ENCODE measurements at regions not wholly inside any gene's neighbourhood (a gene's known extent, or its start where the extent isn't known, plus 50 kb on each side); places are given as distances from the start of the nearest gene placed in this dataset.

DNA sequence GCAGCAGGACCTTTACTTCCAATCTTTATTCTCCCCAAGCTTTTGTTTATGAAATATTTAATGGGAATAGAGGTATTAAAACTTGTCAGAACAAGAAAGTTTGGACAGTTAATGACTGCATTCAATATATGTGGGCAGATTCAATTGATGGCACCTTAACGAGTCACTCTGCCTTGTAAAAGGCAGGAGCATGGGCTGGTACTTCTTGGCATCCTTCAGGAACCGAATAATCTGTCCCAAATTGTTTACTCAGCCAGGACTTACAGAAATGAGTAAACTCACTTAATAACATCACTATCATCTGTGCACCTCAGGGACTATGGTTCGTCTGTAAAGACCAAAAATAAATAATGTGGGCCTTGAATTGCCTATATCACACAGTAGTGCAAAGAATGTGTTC, 1280.3 kb upstream of the TMEFF2 start (continued):
- TF ChIP-seq, protein P1, sequence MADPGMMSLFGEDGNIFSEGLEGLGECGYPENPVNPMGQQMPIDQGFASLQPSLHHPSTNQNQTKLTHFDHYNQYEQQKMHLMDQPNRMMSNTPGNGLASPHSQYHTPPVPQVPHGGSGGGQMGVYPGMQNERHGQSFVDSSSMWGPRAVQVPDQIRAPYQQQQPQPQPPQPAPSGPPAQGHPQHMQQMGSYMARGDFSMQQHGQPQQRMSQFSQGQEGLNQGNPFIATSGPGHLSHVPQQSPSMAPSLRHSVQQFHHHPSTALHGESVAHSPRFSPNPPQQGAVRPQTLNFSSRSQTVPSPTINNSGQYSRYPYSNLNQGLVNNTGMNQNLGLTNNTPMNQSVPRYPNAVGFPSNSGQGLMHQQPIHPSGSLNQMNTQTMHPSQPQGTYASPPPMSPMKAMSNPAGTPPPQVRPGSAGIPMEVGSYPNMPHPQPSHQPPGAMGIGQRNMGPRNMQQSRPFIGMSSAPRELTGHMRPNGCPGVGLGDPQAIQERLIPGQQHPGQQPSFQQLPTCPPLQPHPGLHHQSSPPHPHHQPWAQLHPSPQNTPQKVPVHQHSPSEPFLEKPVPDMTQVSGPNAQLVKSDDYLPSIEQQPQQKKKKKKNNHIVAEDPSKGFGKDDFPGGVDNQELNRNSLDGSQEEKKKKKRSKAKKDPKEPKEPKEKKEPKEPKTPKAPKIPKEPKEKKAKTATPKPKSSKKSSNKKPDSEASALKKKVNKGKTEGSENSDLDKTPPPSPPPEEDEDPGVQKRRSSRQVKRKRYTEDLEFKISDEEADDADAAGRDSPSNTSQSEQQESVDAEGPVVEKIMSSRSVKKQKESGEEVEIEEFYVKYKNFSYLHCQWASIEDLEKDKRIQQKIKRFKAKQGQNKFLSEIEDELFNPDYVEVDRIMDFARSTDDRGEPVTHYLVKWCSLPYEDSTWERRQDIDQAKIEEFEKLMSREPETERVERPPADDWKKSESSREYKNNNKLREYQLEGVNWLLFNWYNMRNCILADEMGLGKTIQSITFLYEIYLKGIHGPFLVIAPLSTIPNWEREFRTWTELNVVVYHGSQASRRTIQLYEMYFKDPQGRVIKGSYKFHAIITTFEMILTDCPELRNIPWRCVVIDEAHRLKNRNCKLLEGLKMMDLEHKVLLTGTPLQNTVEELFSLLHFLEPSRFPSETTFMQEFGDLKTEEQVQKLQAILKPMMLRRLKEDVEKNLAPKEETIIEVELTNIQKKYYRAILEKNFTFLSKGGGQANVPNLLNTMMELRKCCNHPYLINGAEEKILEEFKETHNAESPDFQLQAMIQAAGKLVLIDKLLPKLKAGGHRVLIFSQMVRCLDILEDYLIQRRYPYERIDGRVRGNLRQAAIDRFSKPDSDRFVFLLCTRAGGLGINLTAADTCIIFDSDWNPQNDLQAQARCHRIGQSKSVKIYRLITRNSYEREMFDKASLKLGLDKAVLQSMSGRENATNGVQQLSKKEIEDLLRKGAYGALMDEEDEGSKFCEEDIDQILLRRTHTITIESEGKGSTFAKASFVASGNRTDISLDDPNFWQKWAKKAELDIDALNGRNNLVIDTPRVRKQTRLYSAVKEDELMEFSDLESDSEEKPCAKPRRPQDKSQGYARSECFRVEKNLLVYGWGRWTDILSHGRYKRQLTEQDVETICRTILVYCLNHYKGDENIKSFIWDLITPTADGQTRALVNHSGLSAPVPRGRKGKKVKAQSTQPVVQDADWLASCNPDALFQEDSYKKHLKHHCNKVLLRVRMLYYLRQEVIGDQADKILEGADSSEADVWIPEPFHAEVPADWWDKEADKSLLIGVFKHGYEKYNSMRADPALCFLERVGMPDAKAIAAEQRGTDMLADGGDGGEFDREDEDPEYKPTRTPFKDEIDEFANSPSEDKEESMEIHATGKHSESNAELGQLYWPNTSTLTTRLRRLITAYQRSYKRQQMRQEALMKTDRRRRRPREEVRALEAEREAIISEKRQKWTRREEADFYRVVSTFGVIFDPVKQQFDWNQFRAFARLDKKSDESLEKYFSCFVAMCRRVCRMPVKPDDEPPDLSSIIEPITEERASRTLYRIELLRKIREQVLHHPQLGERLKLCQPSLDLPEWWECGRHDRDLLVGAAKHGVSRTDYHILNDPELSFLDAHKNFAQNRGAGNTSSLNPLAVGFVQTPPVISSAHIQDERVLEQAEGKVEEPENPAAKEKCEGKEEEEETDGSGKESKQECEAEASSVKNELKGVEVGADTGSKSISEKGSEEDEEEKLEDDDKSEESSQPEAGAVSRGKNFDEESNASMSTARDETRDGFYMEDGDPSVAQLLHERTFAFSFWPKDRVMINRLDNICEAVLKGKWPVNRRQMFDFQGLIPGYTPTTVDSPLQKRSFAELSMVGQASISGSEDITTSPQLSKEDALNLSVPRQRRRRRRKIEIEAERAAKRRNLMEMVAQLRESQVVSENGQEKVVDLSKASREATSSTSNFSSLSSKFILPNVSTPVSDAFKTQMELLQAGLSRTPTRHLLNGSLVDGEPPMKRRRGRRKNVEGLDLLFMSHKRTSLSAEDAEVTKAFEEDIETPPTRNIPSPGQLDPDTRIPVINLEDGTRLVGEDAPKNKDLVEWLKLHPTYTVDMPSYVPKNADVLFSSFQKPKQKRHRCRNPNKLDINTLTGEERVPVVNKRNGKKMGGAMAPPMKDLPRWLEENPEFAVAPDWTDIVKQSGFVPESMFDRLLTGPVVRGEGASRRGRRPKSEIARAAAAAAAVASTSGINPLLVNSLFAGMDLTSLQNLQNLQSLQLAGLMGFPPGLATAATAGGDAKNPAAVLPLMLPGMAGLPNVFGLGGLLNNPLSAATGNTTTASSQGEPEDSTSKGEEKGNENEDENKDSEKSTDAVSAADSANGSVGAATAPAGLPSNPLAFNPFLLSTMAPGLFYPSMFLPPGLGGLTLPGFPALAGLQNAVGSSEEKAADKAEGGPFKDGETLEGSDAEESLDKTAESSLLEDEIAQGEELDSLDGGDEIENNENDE (IDR thresholded peaks at IDR 0.05; ENCODE audit: insufficient replicate concordance, low read length) = no peak
- TF ChIP-seq EP300 (IDR thresholded peaks at IDR 0.05; ENCODE audit: borderline replicate concordance in 1 of 2, low read depth in 2 of 2, low read length in 2 of 2) (no peak), ZNF274 (IDR thresholded peaks at IDR 0.05; ENCODE audit: borderline replicate concordance, extremely low read depth, low read length) (no peak), TBP (IDR thresholded peaks at IDR 0.05; ENCODE audit: low read depth, low read length) (no peak), SAP30 (IDR thresholded peaks at IDR 0.05; ENCODE audit: insufficient read depth, insufficient replicate concordance, low read length) (no peak), TAF1 (IDR thresholded peaks at IDR 0.05; ENCODE audit: low read depth, low read length) (no peak)
